DND-41 (cell line): ENCODE measurements at regions not wholly inside any gene's neighbourhood (a gene's known extent, or its start where the extent isn't known, plus 50 kb on each side); places are given as distances from the start of the nearest gene placed in this dataset.

Source experiments
- ATAC-seq: fragments of 200-7000 bp; cut with Tn5 transposase; 3 replicates; pipeline ENCODE4 v1.9.1; 2021; ENCODE audit warnings: low read depth; ENCODE audit not compliant: insufficient read depth
- DNase-seq: peaks from one replicate; pipeline ENCODE4 v3.0.0-alpha.2; 2020
- H2AFZ ChIP-seq: 2 replicates; pipeline ENCODE4 v1.6.0; 2012; ENCODE audit warnings: low read depth, low read length
- H3K27ac ChIP-seq: 2 replicates; pipeline ENCODE4 v1.5.1; 2012; ENCODE audit warnings: low read length, inconsistent platforms
- H3K27me3 ChIP-seq: fragments of 200-600 bp; sonication (generic); 2 replicates; pipeline ENCODE4 v1.6.0; 2012; ENCODE audit warnings: low read length, mild to moderate bottlenecking, inconsistent platforms; ENCODE audit not compliant: insufficient read depth, poor library complexity
- H3K36me3 ChIP-seq: 2 replicates; pipeline ENCODE4 v1.5.1; 2012; ENCODE audit warnings: low read length, inconsistent platforms; ENCODE audit not compliant: insufficient read depth
- H3K4me1 ChIP-seq: 2 replicates; pipeline ENCODE4 v1.5.1; 2012; ENCODE audit warnings: mild to moderate bottlenecking, low read length; ENCODE audit not compliant: insufficient read depth
- H3K4me2 ChIP-seq: 2 replicates; pipeline ENCODE4 v1.6.0; 2012; ENCODE audit warnings: mild to moderate bottlenecking, moderate library complexity, low read length, inconsistent platforms; ENCODE audit not compliant: insufficient read depth
- H3K4me3 ChIP-seq, 2 experiments: fragments of 200-600 bp in 1 of 2; shearing (Covaris generic) in 1 of 2; 2 replicates each; pipeline ENCODE4 v1.5.1; 2012 to 2016; ENCODE audit warnings: inconsistent platforms in 2 of 2, low read length in 2 of 2, mild to moderate bottlenecking in 2 of 2, low read depth in 1 of 2, moderate library complexity in 1 of 2
- H3K79me2 ChIP-seq: 2 replicates; pipeline ENCODE4 v1.6.0; 2012; ENCODE audit warnings: low read length, inconsistent platforms; ENCODE audit not compliant: insufficient read depth
- H3K9ac ChIP-seq: 2 replicates; pipeline ENCODE4 v1.6.0; 2012; ENCODE audit warnings: low read depth, mild to moderate bottlenecking, inconsistent platforms, low read length, moderate library complexity
- H3K9me3 ChIP-seq: 2 replicates; pipeline ENCODE4 v1.5.1; 2012; ENCODE audit warnings: low read length, moderate library complexity, mild to moderate bottlenecking, inconsistent platforms; ENCODE audit not compliant: insufficient read depth, severe bottlenecking
- H4K20me1 ChIP-seq: 2 replicates; pipeline ENCODE4 v1.6.0; 2012; ENCODE audit warnings: low read length; ENCODE audit not compliant: insufficient read depth
- CTCF ChIP-seq: IDR thresholded peaks from 2 replicates; pipeline ENCODE4 v1.5.1; 2012; ENCODE audit warnings: borderline replicate concordance, low read length, moderate library complexity, mild to moderate bottlenecking; ENCODE audit not compliant: poor library complexity, severe bottlenecking; ENCODE audit errors: extremely low read depth
- EZH2 ChIP-seq: IDR thresholded peaks from 3 replicates; pipeline ENCODE4 v1.6.1; 2012; ENCODE audit warnings: borderline replicate concordance, low read depth, mild to moderate bottlenecking, moderate library complexity, low read length, inconsistent platforms; ENCODE audit not compliant: severe bottlenecking

GRCh38 chr2:155908567-155908966 lies 424.0 kb downstream of the NR4A2 start:
- Histone ChIP-seq H3K27me3 (no peaks in the 10 kb centered on the region), H3K79me2 (no peaks in the 10 kb centered on the region), H3K4me3 (no peak overlapping the region), H3K27ac (no peak overlapping the region), H3K36me3 (no peaks in the 10 kb centered on the region), H2AFZ (no peak overlapping the region), H3K9me3 (no peaks in the 10 kb centered on the region), H3K4me2 (no peak overlapping the region), H4K20me1 (no peaks in the 10 kb centered on the region), H3K4me1 (no peaks in the 10 kb centered on the region), H3K9ac (no peak overlapping the region)
- TF ChIP-seq EZH2: no peak
- no peak for TF ChIP-seq CTCF
- ATAC-seq (no peak), DNase-seq (no peak)

- H3K27me3 ChIP-seq: no peaks in the 10 kb centered on the region
- H3K4me3 ChIP-seq: no peak overlapping the region
- ATAC-seq (no peak), DNase-seq (no peak)
- no peaks in the 10 kb centered on the region for H4K20me1 ChIP-seq
- no peaks in the 10 kb centered on the region for H3K4me1 ChIP-seq
- no peak overlapping the region for H3K9ac ChIP-seq
- no peaks in the 10 kb centered on the region for H3K36me3 ChIP-seq
- H3K9me3 ChIP-seq: no peaks in the 10 kb centered on the region
- TF ChIP-seq CTCF (no peak), EZH2 (no peak)
- H3K79me2 ChIP-seq: no peaks in the 10 kb centered on the region
- H3K27ac ChIP-seq: no peak overlapping the region
- H3K4me2 ChIP-seq: no peak overlapping the region
- no peak overlapping the region for H2AFZ ChIP-seq
Measured at GRCh38 chr2:155907211-155907610, 425.3 kb downstream of the NR4A2 start.

- Histone ChIP-seq H3K27me3 (no peaks in the 10 kb centered on the region), H3K9me3 (no peaks in the 10 kb centered on the region), H4K20me1 (no peaks in the 10 kb centered on the region), H3K4me3 (no peak overlapping the region), H3K9ac (no peak overlapping the region), H3K4me1 (no peaks in the 10 kb centered on the region), H3K79me2 (no peaks in the 10 kb centered on the region), H3K36me3 (no peaks in the 10 kb centered on the region), H3K27ac (no peak overlapping the region), H3K4me2 (no peak overlapping the region), H2AFZ (no peak overlapping the region)
- ATAC-seq (no peak), DNase-seq (no peak)
- TF ChIP-seq EZH2: no peak
- no peak for TF ChIP-seq CTCF
Measured at GRCh38 chr2:155905657-155906056, 426.9 kb downstream of the NR4A2 start.

- no peaks in the 10 kb centered on the region for H3K4me1 ChIP-seq
- ATAC-seq (no peak), DNase-seq (no peak)
- no peaks in the 10 kb centered on the region for H3K36me3 ChIP-seq
- H2AFZ ChIP-seq: no peak overlapping the region
- TF ChIP-seq CTCF: no peak
- TF ChIP-seq EZH2: no peak
- H3K9me3 ChIP-seq: no peaks in the 10 kb centered on the region
- no peak overlapping the region for H3K27ac ChIP-seq
- H3K4me3 ChIP-seq: no peak overlapping the region
- no peak overlapping the region for H3K9ac ChIP-seq
- H3K27me3 ChIP-seq: no peaks in the 10 kb centered on the region
- no peaks in the 10 kb centered on the region for H3K79me2 ChIP-seq
- no peak overlapping the region for H3K4me2 ChIP-seq
- H4K20me1 ChIP-seq: no peaks in the 10 kb centered on the region
Measured at GRCh38 chr2:155904720-155905119, 427.8 kb downstream of the NR4A2 start.
